ENCODE measurements at regions not wholly inside any gene's neighbourhood (a gene's known extent, or its start where the extent isn't known, plus 50 kb on each side); places are given as distances from the start of the nearest gene placed in this dataset.

DNA sequence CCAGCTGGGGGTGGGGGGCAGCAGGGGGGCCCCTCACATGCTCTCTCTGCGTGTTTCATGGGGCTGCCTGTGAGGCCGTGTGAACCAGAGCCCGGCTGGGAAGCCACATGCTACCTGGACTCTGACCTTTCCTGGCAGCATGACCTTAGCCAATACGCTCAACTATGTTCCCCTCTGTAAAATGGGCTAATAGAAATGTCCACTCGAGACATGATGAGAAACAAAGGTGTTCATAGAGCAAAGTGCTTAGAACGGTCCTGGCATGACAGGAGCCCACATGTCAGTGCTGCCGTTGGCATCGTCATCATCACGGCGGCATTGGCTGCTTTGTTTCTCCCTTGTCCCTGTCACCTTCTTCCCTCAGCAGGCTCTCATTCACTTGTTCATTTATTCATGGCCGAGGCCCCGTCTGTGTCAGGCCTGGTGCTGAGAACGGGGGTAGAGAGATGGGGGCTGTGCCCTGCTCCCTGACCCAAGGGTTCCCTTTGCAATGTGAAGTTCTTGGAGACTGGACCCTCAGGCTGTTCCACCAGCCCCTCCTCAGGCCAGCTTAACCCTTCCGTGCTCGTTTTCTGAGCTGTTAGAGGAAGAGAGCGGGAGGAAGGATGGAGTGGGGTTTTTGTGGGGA lies 291.4 kb downstream of the SEC14L1 start:
- TF ChIP-seq, protein P1, sequence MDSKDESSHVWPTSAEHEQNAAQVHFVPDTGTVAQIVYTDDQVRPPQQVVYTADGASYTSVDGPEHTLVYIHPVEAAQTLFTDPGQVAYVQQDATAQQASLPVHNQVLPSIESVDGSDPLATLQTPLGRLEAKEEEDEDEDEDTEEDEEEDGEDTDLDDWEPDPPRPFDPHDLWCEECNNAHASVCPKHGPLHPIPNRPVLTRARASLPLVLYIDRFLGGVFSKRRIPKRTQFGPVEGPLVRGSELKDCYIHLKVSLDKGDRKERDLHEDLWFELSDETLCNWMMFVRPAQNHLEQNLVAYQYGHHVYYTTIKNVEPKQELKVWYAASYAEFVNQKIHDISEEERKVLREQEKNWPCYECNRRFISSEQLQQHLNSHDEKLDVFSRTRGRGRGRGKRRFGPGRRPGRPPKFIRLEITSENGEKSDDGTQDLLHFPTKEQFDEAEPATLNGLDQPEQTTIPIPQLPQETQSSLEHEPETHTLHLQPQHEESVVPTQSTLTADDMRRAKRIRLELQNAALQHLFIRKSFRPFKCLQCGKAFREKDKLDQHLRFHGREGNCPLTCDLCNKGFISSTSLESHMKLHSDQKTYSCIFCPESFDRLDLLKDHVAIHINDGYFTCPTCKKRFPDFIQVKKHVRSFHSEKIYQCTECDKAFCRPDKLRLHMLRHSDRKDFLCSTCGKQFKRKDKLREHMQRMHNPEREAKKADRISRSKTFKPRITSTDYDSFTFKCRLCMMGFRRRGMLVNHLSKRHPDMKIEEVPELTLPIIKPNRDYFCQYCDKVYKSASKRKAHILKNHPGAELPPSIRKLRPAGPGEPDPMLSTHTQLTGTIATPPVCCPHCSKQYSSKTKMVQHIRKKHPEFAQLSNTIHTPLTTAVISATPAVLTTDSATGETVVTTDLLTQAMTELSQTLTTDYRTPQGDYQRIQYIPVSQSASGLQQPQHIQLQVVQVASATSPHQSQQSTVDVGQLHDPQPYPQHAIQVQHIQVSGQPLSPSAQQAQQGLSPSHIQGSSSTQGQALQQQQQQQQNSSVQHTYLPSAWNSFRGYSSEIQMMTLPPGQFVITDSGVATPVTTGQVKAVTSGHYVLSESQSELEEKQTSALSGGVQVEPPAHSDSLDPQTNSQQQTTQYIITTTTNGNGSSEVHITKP (CRISPR knock-in tag; IDR thresholded peaks at IDR 0.05; ENCODE audit: low read depth) = no peak
- TF ChIP-seq ZNF441 (CRISPR knock-in tag; IDR thresholded peaks at IDR 0.05; ENCODE audit: borderline replicate concordance) = no peak
- no peak for TF ChIP-seq ATF7 (IDR thresholded peaks at IDR 0.05)
- TF ChIP-seq ATF7 (CRISPR knock-in tag; IDR thresholded peaks at IDR 0.05) = no peak

Data from HepG2 (cell line).